Progenitor cell of endocrine pancreas (in vitro differentiated cells): ENCODE measurements at regions not wholly inside any gene's neighbourhood (a gene's known extent, or its start where the extent isn't known, plus 50 kb on each side); places are given as distances from the start of the nearest gene placed in this dataset.

Experiments
- DNase-seq: peaks from one replicate; pipeline ENCODE4 v3.0.0; 2021; ENCODE audit warnings: low spot score; ENCODE audit not compliant: unreplicated experiment
- H3K27ac Mint-ChIP-seq: 2 replicates; pipeline ENCODE4 v1.8.0; 2021; ENCODE audit warnings: mild to moderate bottlenecking, moderate library complexity, mixed read lengths
- H3K27me3 Mint-ChIP-seq: 2 replicates; pipeline ENCODE4 v1.8.0; 2021; ENCODE audit warnings: mixed read lengths
- H3K36me3 Mint-ChIP-seq: 2 replicates; pipeline ENCODE4 v1.8.0; 2022; ENCODE audit warnings: mixed read lengths; ENCODE audit not compliant: insufficient read depth
- H3K4me1 Mint-ChIP-seq: 2 replicates; pipeline ENCODE4 v1.8.0; 2021; ENCODE audit warnings: low read depth, mixed read lengths
- H3K4me3 Mint-ChIP-seq: 2 replicates; pipeline ENCODE4 v1.8.0; 2021; ENCODE audit warnings: low read depth, mild to moderate bottlenecking, moderate library complexity, mixed read lengths
- H3K9me3 Mint-ChIP-seq: 2 replicates; pipeline ENCODE4 v1.8.0; 2021; ENCODE audit warnings: low read depth, mixed read lengths
- CTCF ChIP-seq: fragments of 200-600 bp; sonication (generic); IDR thresholded peaks from one replicate; pipeline ENCODE4 v1.5.0; 2021; ENCODE audit warnings: antibody characterized with exemption, mild to moderate bottlenecking; ENCODE audit not compliant: unreplicated experiment

GRCh38 chr12:25301798-25302197 lies 51.1 kb upstream of the KRAS start:
- H3K27me3 Mint-ChIP-seq = no peaks in the 10 kb centered on the region
- H3K4me3 Mint-ChIP-seq = no peak overlapping the region
- H3K27ac Mint-ChIP-seq = no peak overlapping the region
- H3K36me3 Mint-ChIP-seq = no peaks in the 10 kb centered on the region
- no peak for TF ChIP-seq CTCF
- H3K9me3 Mint-ChIP-seq = peaks cover 18% of the 10 kb centered on the region
- DNase-seq = no peak
- H3K4me1 Mint-ChIP-seq = no peaks in the 10 kb centered on the region
